ENCODE measurements at regions not wholly inside any gene's neighbourhood (a gene's known extent, or its start where the extent isn't known, plus 50 kb on each side); places are given as distances from the start of the nearest gene placed in this dataset.

- ChIA-PET POLR2A (no interaction called here), CTCF (no interaction called here)
- peaks cover 13% of the 10 kb centered on the region for H3K9me3 Mint-ChIP-seq
- DNase-seq: no peak
- peaks cover 1% of the 10 kb centered on the region for H3K36me3 Mint-ChIP-seq (ENCODE audit: low read depth)
- peaks cover 2% of the 10 kb centered on the region for H3K27me3 Mint-ChIP-seq
- no peak overlapping the region for H3K27ac Mint-ChIP-seq
- H3K4me3 Mint-ChIP-seq: no peak overlapping the region
- no peaks in the 10 kb centered on the region for H3K4me1 Mint-ChIP-seq
Observed at GRCh38 chr13:74204602-74205312, 70.6 kb upstream of the KLF12 start.

- no peak for DNase-seq
- H3K9me3 Mint-ChIP-seq: peaks cover 13% of the 10 kb centered on the region
- no peak overlapping the region for H3K27ac Mint-ChIP-seq
- H3K4me1 Mint-ChIP-seq: no peaks in the 10 kb centered on the region
- CTCF ChIA-PET: interaction anchor here (0.5 to 0.7 kb wide), 2 partner anchors 81 to 343 kb away, joined by 3 to 4 read pairs; no protein-coding TSS in a partner anchor
- peaks cover 1% of the 10 kb centered on the region for H3K36me3 Mint-ChIP-seq (ENCODE audit: low read depth)
- H3K4me3 Mint-ChIP-seq: no peak overlapping the region
- POLR2A ChIA-PET: no interaction called here
- peaks cover 2% of the 10 kb centered on the region for H3K27me3 Mint-ChIP-seq
Observed at GRCh38 chr13:74203576-74203975, 69.4 kb upstream of the KLF12 start.

- CTCF ChIA-PET: interaction anchor here (1.0 kb wide), 1 partner anchor 8 kb away, joined by 4 read pairs; no protein-coding TSS in a partner anchor
- peaks cover 13% of the 10 kb centered on the region for H3K9me3 Mint-ChIP-seq
- no peak for DNase-seq
- peaks cover 1% of the 10 kb centered on the region for H3K36me3 Mint-ChIP-seq (ENCODE audit: low read depth)
- no peak overlapping the region for H3K4me3 Mint-ChIP-seq
- peaks cover 2% of the 10 kb centered on the region for H3K27me3 Mint-ChIP-seq
- H3K27ac Mint-ChIP-seq: no peak overlapping the region
- POLR2A ChIA-PET: no interaction called here
- no peaks in the 10 kb centered on the region for H3K4me1 Mint-ChIP-seq
Observed at GRCh38 chr13:74202129-74202813, 68.1 kb upstream of the KLF12 start.

GRCh38 chr13:74201530-74201929 is 67.3 kb upstream of the KLF12 start:
- H3K27ac Mint-ChIP-seq: no peak overlapping the region
- no peaks in the 10 kb centered on the region for H3K4me1 Mint-ChIP-seq
- ChIA-PET CTCF (interaction anchor here (1.0 kb wide), 1 partner anchor 8 kb away, joined by 4 read pairs; no protein-coding TSS in a partner anchor), POLR2A (no interaction called here)
- no peaks in the 10 kb centered on the region for H3K36me3 Mint-ChIP-seq (ENCODE audit: low read depth)
- DNase-seq: no peak
- H3K27me3 Mint-ChIP-seq: peaks cover 2% of the 10 kb centered on the region
- no peak overlapping the region for H3K4me3 Mint-ChIP-seq
- peaks cover 8% of the 10 kb centered on the region for H3K9me3 Mint-ChIP-seq

GRCh38 chr13:74200081-74200480 is 65.9 kb upstream of the KLF12 start:
- ChIA-PET CTCF (interaction anchor here (0.7 kb wide), 1 partner anchor 1421 kb away, joined by 3 read pairs; no protein-coding TSS in a partner anchor), POLR2A (no interaction called here)
- no peak overlapping the region for H3K27ac Mint-ChIP-seq
- H3K9me3 Mint-ChIP-seq: peaks cover 5% of the 10 kb centered on the region
- H3K4me3 Mint-ChIP-seq: no peak overlapping the region
- no peaks in the 10 kb centered on the region for H3K27me3 Mint-ChIP-seq
- no peak for DNase-seq
- no peaks in the 10 kb centered on the region for H3K4me1 Mint-ChIP-seq
- no peaks in the 10 kb centered on the region for H3K36me3 Mint-ChIP-seq (ENCODE audit: low read depth)

GRCh38 chr13:74197677-74198429 is 63.6 kb upstream of the KLF12 start:
- H3K27ac Mint-ChIP-seq: peak overlapping the region; percentile 31
- H3K36me3 Mint-ChIP-seq (ENCODE audit: low read depth): no peaks in the 10 kb centered on the region
- ChIA-PET CTCF (no interaction called here), POLR2A (no interaction called here)
- H3K9me3 Mint-ChIP-seq: no peaks in the 10 kb centered on the region
- peaks cover 7% of the 10 kb centered on the region for H3K4me1 Mint-ChIP-seq
- no peaks in the 10 kb centered on the region for H3K27me3 Mint-ChIP-seq
- no peak overlapping the region for H3K4me3 Mint-ChIP-seq
- DNase-seq: no peak

GRCh38 chr13:74194846-74195245 is 60.6 kb upstream of the KLF12 start:
- no peaks in the 10 kb centered on the region for H3K27me3 Mint-ChIP-seq
- no peaks in the 10 kb centered on the region for H3K9me3 Mint-ChIP-seq
- no peak for DNase-seq
- H3K4me3 Mint-ChIP-seq: no peak overlapping the region
- H3K27ac Mint-ChIP-seq: no peak overlapping the region
- ChIA-PET CTCF (no interaction called here), POLR2A (no interaction called here)
- H3K36me3 Mint-ChIP-seq (ENCODE audit: low read depth): no peaks in the 10 kb centered on the region
- H3K4me1 Mint-ChIP-seq: peaks cover 16% of the 10 kb centered on the region

- H3K27ac Mint-ChIP-seq: no peak overlapping the region
- H3K27me3 Mint-ChIP-seq: no peaks in the 10 kb centered on the region
- no peaks in the 10 kb centered on the region for H3K9me3 Mint-ChIP-seq
- ChIA-PET POLR2A (no interaction called here), CTCF (no interaction called here)
- peaks cover 16% of the 10 kb centered on the region for H3K4me1 Mint-ChIP-seq
- H3K36me3 Mint-ChIP-seq (ENCODE audit: low read depth): no peaks in the 10 kb centered on the region
- no peak for DNase-seq
- H3K4me3 Mint-ChIP-seq: no peak overlapping the region
Observed at GRCh38 chr13:74193391-74193790, 59.2 kb upstream of the KLF12 start.

GRCh38 chr13:74191410-74191809 is 57.2 kb upstream of the KLF12 start:
- no peaks in the 10 kb centered on the region for H3K36me3 Mint-ChIP-seq (ENCODE audit: low read depth)
- H3K9me3 Mint-ChIP-seq: no peaks in the 10 kb centered on the region
- peaks cover 16% of the 10 kb centered on the region for H3K4me1 Mint-ChIP-seq
- no peaks in the 10 kb centered on the region for H3K27me3 Mint-ChIP-seq
- POLR2A ChIA-PET: no interaction called here
- H3K4me3 Mint-ChIP-seq: no peak overlapping the region
- CTCF ChIA-PET: interaction anchor here (1.3 kb wide), 1 partner anchor 19 kb away, joined by 3 read pairs; no protein-coding TSS in a partner anchor
- DNase-seq: no peak
- H3K27ac Mint-ChIP-seq: no peak overlapping the region

- peaks cover 16% of the 10 kb centered on the region for H3K4me1 Mint-ChIP-seq
- no peak for DNase-seq
- H3K4me3 Mint-ChIP-seq: no peak overlapping the region
- CTCF ChIA-PET: interaction anchor here (1.3 kb wide), 1 partner anchor 20 kb away, joined by 3 read pairs; no protein-coding TSS in a partner anchor
- no peak overlapping the region for H3K27ac Mint-ChIP-seq
- POLR2A ChIA-PET: no interaction called here
- no peaks in the 10 kb centered on the region for H3K27me3 Mint-ChIP-seq
- H3K36me3 Mint-ChIP-seq (ENCODE audit: low read depth): no peaks in the 10 kb centered on the region
- H3K9me3 Mint-ChIP-seq: no peaks in the 10 kb centered on the region
Observed at GRCh38 chr13:74190999-74191398, 56.8 kb upstream of the KLF12 start.

GRCh38 chr13:74187564-74187963 is 53.4 kb upstream of the KLF12 start:
- H3K27ac Mint-ChIP-seq: no peak overlapping the region
- DNase-seq: no peak
- ChIA-PET CTCF (interaction anchor here (1.2 kb wide), 1 partner anchor 19 kb away, joined by 3 read pairs; no protein-coding TSS in a partner anchor), POLR2A (no interaction called here)
- no peaks in the 10 kb centered on the region for H3K36me3 Mint-ChIP-seq (ENCODE audit: low read depth)
- H3K4me3 Mint-ChIP-seq: no peak overlapping the region
- no peaks in the 10 kb centered on the region for H3K27me3 Mint-ChIP-seq
- H3K4me1 Mint-ChIP-seq: peaks cover 9% of the 10 kb centered on the region
- H3K9me3 Mint-ChIP-seq: no peaks in the 10 kb centered on the region

GRCh38 chr13:74184283-74184682 is 50.1 kb upstream of the KLF12 start:
- peaks cover 2% of the 10 kb centered on the region for H3K27me3 Mint-ChIP-seq
- CTCF ChIA-PET: no interaction called here
- no peaks in the 10 kb centered on the region for H3K36me3 Mint-ChIP-seq (ENCODE audit: low read depth)
- H3K4me1 Mint-ChIP-seq: no peaks in the 10 kb centered on the region
- DNase-seq: no peak
- H3K27ac Mint-ChIP-seq: no peak overlapping the region
- H3K9me3 Mint-ChIP-seq: no peaks in the 10 kb centered on the region
- H3K4me3 Mint-ChIP-seq: no peak overlapping the region
- POLR2A ChIA-PET: no interaction called here
